Chondrocyte (in vitro differentiated cells): ENCODE measurements at regions not wholly inside any gene's neighbourhood (a gene's known extent, or its start where the extent isn't known, plus 50 kb on each side); places are given as distances from the start of the nearest gene placed in this dataset.
"Not testable (repeated sequence)": the region's sequence is repeated elsewhere in the genome, so short reads cannot be mapped to it uniquely, and the experiment has no call there.

Experiments used
- DNase-seq: peaks from one replicate; pipeline ENCODE4 v3.0.0; 2021; ENCODE audit warnings: mixed read lengths, low spot score
- H3K27ac Mint-ChIP-seq: one replicate; pipeline ENCODE4 v1.8.0; 2021; ENCODE audit warnings: mild to moderate bottlenecking, moderate library complexity, mixed read lengths; ENCODE audit not compliant: unreplicated experiment
- H3K27me3 Mint-ChIP-seq: 2 replicates; pipeline ENCODE4 v1.8.0; 2021; ENCODE audit warnings: low read depth, mixed read lengths
- H3K36me3 Mint-ChIP-seq: 2 replicates; pipeline ENCODE4 v1.8.0; 2021; ENCODE audit warnings: low read depth, mixed read lengths
- H3K4me1 Mint-ChIP-seq: 2 replicates; pipeline ENCODE4 v1.8.0; 2021; ENCODE audit warnings: low read depth, mild to moderate bottlenecking, mixed read lengths
- H3K4me3 Mint-ChIP-seq: one replicate; pipeline ENCODE4 v1.8.0; 2021; ENCODE audit warnings: mild to moderate bottlenecking, moderate library complexity, mixed read lengths; ENCODE audit not compliant: unreplicated experiment
- H3K9me3 Mint-ChIP-seq: 2 replicates; pipeline ENCODE4 v1.8.0; 2021; ENCODE audit warnings: low read depth, mixed read lengths
- CTCF ChIP-seq: fragments of 200-600 bp; sonication (generic); IDR thresholded peaks from 2 replicates; pipeline ENCODE4 v1.5.0; 2021; ENCODE audit warnings: antibody characterized with exemption, mild to moderate bottlenecking, moderate library complexity

GRCh38 chr6:145276756-145277155, 458.6 kb downstream of the EPM2A start:
- peaks cover 4% of the 10 kb centered on the region for H3K27me3 Mint-ChIP-seq
- DNase-seq: no peak
- peaks cover 4% of the 10 kb centered on the region for H3K4me1 Mint-ChIP-seq
- H3K9me3 Mint-ChIP-seq: no peaks in the 10 kb centered on the region
- TF ChIP-seq CTCF: no peak
- no peak overlapping the region for H3K4me3 Mint-ChIP-seq
- no peak overlapping the region for H3K27ac Mint-ChIP-seq
- no peaks in the 10 kb centered on the region for H3K36me3 Mint-ChIP-seq

GRCh38 chr6:145277358-145278086, 457.8 kb downstream of the EPM2A start:
- Mint-ChIP-seq H3K9me3 (no peaks in the 10 kb centered on the region), H3K4me1 (peaks cover 4% of the 10 kb centered on the region), H3K4me3 (no peak overlapping the region), H3K36me3 (no peaks in the 10 kb centered on the region), H3K27me3 (peaks cover 2% of the 10 kb centered on the region), H3K27ac (no peak overlapping the region)
- DNase-seq: no peak
- no peak for TF ChIP-seq CTCF

GRCh38 chr6:145278163-145278807, 457.0 kb downstream of the EPM2A start:
- no peak overlapping the region for H3K27ac Mint-ChIP-seq
- no peak for DNase-seq
- TF ChIP-seq CTCF: no peak

GRCh38 chr6:145279551-145279950, 455.8 kb downstream of the EPM2A start:
- TF ChIP-seq CTCF: no peak

More at GRCh38 chr6:145278163-145278807, 457.0 kb downstream of the EPM2A start:
- Mint-ChIP-seq H3K27me3 (no peaks in the 10 kb centered on the region), H3K4me1 (peaks cover 4% of the 10 kb centered on the region), H3K9me3 (no peaks in the 10 kb centered on the region), H3K4me3 (no peak overlapping the region), H3K36me3 (no peaks in the 10 kb centered on the region)

GRCh38 chr6:145279993-145280392, 455.3 kb downstream of the EPM2A start:
- Mint-ChIP-seq H3K27ac (no peak overlapping the region), H3K36me3 (no peaks in the 10 kb centered on the region), H3K9me3 (no peaks in the 10 kb centered on the region), H3K4me3 (no peak overlapping the region), H3K27me3 (no peaks in the 10 kb centered on the region), H3K4me1 (peaks cover 4% of the 10 kb centered on the region)
- TF ChIP-seq CTCF: no peak
- DNase-seq: no peak

More at GRCh38 chr6:145279551-145279950, 455.8 kb downstream of the EPM2A start:
- no peaks in the 10 kb centered on the region for H3K36me3 Mint-ChIP-seq
- no peak for DNase-seq
- H3K4me3 Mint-ChIP-seq: no peak overlapping the region
- no peaks in the 10 kb centered on the region for H3K9me3 Mint-ChIP-seq
- peaks cover 4% of the 10 kb centered on the region for H3K4me1 Mint-ChIP-seq
- no peaks in the 10 kb centered on the region for H3K27me3 Mint-ChIP-seq
- no peak overlapping the region for H3K27ac Mint-ChIP-seq

GRCh38 chr6:145283209-145283608, 452.1 kb downstream of the EPM2A start:
- not testable (repeated sequence) for H3K4me3 Mint-ChIP-seq, H3K36me3 Mint-ChIP-seq, H3K9me3 Mint-ChIP-seq, DNase-seq, H3K27ac Mint-ChIP-seq, H3K4me1 Mint-ChIP-seq
- H3K27me3 Mint-ChIP-seq: peaks cover 11% of the 10 kb centered on the region
